ENCODE measurements at regions not wholly inside any gene's neighbourhood (a gene's known extent, or its start where the extent isn't known, plus 50 kb on each side); places are given as distances from the start of the nearest gene placed in this dataset.

GRCh38 chr10:26946102-26946811 lies 85.5 kb upstream of the ABI1 start:
- H3K36me3 Mint-ChIP-seq (ENCODE audit: insufficient read depth, unreplicated experiment), result no peaks in the 10 kb centered on the region
- CTCF ChIA-PET, result interaction anchor here (0.7 kb wide), 1 partner anchor 367 kb away, joined by 3 read pairs; no protein-coding TSS in a partner anchor

GRCh38 chr10:26944261-26944882 lies 83.6 kb upstream of the ABI1 start:
- H3K4me3 ChIP-seq (ENCODE audit: low read depth, low read length), result no peak overlapping the region
- no peak for DNase-seq
- ChIA-PET CTCF (no interaction called here), POLR2A (no interaction called here)
- no peaks in the 10 kb centered on the region for H3K36me3 Mint-ChIP-seq (ENCODE audit: insufficient read depth, unreplicated experiment)
- TF ChIP-seq CTCF (IDR thresholded peaks at IDR 0.05; ENCODE audit: insufficient read depth in 1 of 2, low read depth in 1 of 2, low read length in 1 of 2, severe bottlenecking in 1 of 2, unreplicated experiment in 1 of 2), result no peak
- no peaks in the 10 kb centered on the region for H3K27me3 ChIP-seq (replicated peaks; ENCODE audit: control insufficient read depth, insufficient read depth, low read length)
- peaks cover 2% of the 10 kb centered on the region for H3K27me3 Mint-ChIP-seq (ENCODE audit: insufficient read depth, unreplicated experiment)
- H3K27ac Mint-ChIP-seq (ENCODE audit: unreplicated experiment), result no peak overlapping the region
- no TSS peak for BruUV-seq (replicated peaks)
- H3K4me1 Mint-ChIP-seq (ENCODE audit: low read depth, unreplicated experiment), result no peaks in the 10 kb centered on the region
- no peaks in the 10 kb centered on the region for H3K36me3 ChIP-seq (ENCODE audit: control insufficient read depth, insufficient read depth, low read length)
- no peaks in the 10 kb centered on the region for H3K4me1 ChIP-seq
- no peak overlapping the region for H3K4me3 Mint-ChIP-seq (ENCODE audit: unreplicated experiment)
- H3K9me3 Mint-ChIP-seq (ENCODE audit: unreplicated experiment), result no peaks in the 10 kb centered on the region
- H3K9me3 ChIP-seq, result no peaks in the 10 kb centered on the region
- intact Hi-C loops (cut with micrococcal nuclease; ENCODE audit: unreplicated experiment), result no loop called here

More at GRCh38 chr10:26946102-26946811, 85.5 kb upstream of the ABI1 start:
- POLR2A ChIA-PET, result no interaction called here
- BruUV-seq (replicated peaks), result no TSS peak
- H3K4me3 Mint-ChIP-seq (ENCODE audit: unreplicated experiment), result no peak overlapping the region
- Histone ChIP-seq H3K4me1 (no peaks in the 10 kb centered on the region), H3K4me3 (ENCODE audit: low read depth, low read length) (no peak overlapping the region), H3K27me3 (replicated peaks; ENCODE audit: control insufficient read depth, insufficient read depth, low read length) (no peaks in the 10 kb centered on the region), H3K36me3 (ENCODE audit: control insufficient read depth, insufficient read depth, low read length) (no peaks in the 10 kb centered on the region), H3K9me3 (peaks cover 3% of the 10 kb centered on the region; the same call in 1 of the 2 replicates)
- H3K27ac Mint-ChIP-seq (ENCODE audit: unreplicated experiment), result no peak overlapping the region
- peaks cover 2% of the 10 kb centered on the region for H3K27me3 Mint-ChIP-seq (ENCODE audit: insufficient read depth, unreplicated experiment)
- H3K4me1 Mint-ChIP-seq (ENCODE audit: low read depth, unreplicated experiment), result no peaks in the 10 kb centered on the region
- no peak for DNase-seq
- intact Hi-C loops (cut with micrococcal nuclease; ENCODE audit: unreplicated experiment), result no loop called here
- no peak for TF ChIP-seq CTCF (IDR thresholded peaks at IDR 0.05; ENCODE audit: insufficient read depth in 1 of 2, low read depth in 1 of 2, low read length in 1 of 2, severe bottlenecking in 1 of 2, unreplicated experiment in 1 of 2)
- peaks cover 16% of the 10 kb centered on the region for H3K9me3 Mint-ChIP-seq (ENCODE audit: unreplicated experiment)

GRCh38 chr10:26939962-26940354 lies 79.2 kb upstream of the ABI1 start:
- Histone ChIP-seq H3K9me3 (no peaks in the 10 kb centered on the region), H3K4me3 (ENCODE audit: low read depth, low read length) (no peak overlapping the region), H3K4me1 (no peaks in the 10 kb centered on the region), H3K27me3 (replicated peaks; ENCODE audit: control insufficient read depth, insufficient read depth, low read length) (no peaks in the 10 kb centered on the region), H3K36me3 (ENCODE audit: control insufficient read depth, insufficient read depth, low read length) (no peaks in the 10 kb centered on the region)
- no peak for DNase-seq
- Mint-ChIP-seq H3K36me3 (ENCODE audit: insufficient read depth, unreplicated experiment) (no peaks in the 10 kb centered on the region), H3K27ac (ENCODE audit: unreplicated experiment) (no peak overlapping the region), H3K4me3 (ENCODE audit: unreplicated experiment) (no peak overlapping the region), H3K4me1 (ENCODE audit: low read depth, unreplicated experiment) (no peaks in the 10 kb centered on the region), H3K9me3 (ENCODE audit: unreplicated experiment) (no peaks in the 10 kb centered on the region), H3K27me3 (ENCODE audit: insufficient read depth, unreplicated experiment) (peaks cover 2% of the 10 kb centered on the region)
- intact Hi-C loops (cut with micrococcal nuclease; ENCODE audit: unreplicated experiment), result no loop called here
- no peak for TF ChIP-seq CTCF (IDR thresholded peaks at IDR 0.05; ENCODE audit: insufficient read depth in 1 of 2, low read depth in 1 of 2, low read length in 1 of 2, severe bottlenecking in 1 of 2, unreplicated experiment in 1 of 2)
- no TSS peak for BruUV-seq (replicated peaks)
- POLR2A ChIA-PET, result no interaction called here
- CTCF ChIA-PET, result no interaction called here

All from Caco-2 (cell line).